ENCODE measurements at regions not wholly inside any gene's neighbourhood (a gene's known extent, or its start where the extent isn't known, plus 50 kb on each side); places are given as distances from the start of the nearest gene placed in this dataset.

GRCh38 chr13:65540175-65540574, 1690.0 kb downstream of the PCDH9 start:
- TF ChIP-seq POLR2A (IDR thresholded peaks at IDR 0.05), result no peak
- TF ChIP-seq, protein P1, sequence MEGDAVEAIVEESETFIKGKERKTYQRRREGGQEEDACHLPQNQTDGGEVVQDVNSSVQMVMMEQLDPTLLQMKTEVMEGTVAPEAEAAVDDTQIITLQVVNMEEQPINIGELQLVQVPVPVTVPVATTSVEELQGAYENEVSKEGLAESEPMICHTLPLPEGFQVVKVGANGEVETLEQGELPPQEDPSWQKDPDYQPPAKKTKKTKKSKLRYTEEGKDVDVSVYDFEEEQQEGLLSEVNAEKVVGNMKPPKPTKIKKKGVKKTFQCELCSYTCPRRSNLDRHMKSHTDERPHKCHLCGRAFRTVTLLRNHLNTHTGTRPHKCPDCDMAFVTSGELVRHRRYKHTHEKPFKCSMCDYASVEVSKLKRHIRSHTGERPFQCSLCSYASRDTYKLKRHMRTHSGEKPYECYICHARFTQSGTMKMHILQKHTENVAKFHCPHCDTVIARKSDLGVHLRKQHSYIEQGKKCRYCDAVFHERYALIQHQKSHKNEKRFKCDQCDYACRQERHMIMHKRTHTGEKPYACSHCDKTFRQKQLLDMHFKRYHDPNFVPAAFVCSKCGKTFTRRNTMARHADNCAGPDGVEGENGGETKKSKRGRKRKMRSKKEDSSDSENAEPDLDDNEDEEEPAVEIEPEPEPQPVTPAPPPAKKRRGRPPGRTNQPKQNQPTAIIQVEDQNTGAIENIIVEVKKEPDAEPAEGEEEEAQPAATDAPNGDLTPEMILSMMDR (IDR thresholded peaks at IDR 0.05), result no peak
